ENCODE measurements at regions not wholly inside any gene's neighbourhood (a gene's known extent, or its start where the extent isn't known, plus 50 kb on each side); places are given as distances from the start of the nearest gene placed in this dataset.

DNA sequence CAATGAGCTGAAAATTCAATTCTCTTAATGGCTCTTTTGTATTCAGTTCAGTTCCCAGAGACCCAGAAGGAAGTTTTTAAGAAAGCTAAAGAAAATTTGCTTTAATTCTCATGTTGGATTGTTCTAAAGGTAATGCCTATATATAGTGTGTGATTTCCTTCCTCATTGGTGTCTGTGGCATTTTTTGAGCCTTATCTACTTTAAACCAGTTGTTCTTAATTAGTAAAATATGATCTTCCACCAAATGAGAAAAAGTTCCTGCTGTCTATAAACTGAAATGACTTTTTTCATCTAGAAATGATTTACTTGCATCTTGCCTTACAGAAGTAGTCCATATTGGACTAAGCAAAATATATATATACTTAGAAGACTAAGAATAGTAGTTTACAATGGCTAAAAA lies 622.1 kb upstream of the KIRREL3 start:
- H3K4me3 ChIP-seq (ENCODE audit: low read depth in 1 of 2, low read length in 2 of 2) = no peak overlapping the region
- H3K36me3 ChIP-seq (ENCODE audit: control insufficient read depth in 1 of 2, insufficient read depth in 2 of 2, low read length in 2 of 2) = no peaks in the 10 kb centered on the region
- no peaks in the 10 kb centered on the region for H3K9me3 ChIP-seq (ENCODE audit: control insufficient read depth in 1 of 2, low read length in 2 of 2)
- no peaks in the 10 kb centered on the region for H3K4me1 ChIP-seq (ENCODE audit: control insufficient read depth in 1 of 2, insufficient read depth in 2 of 2, low read length in 2 of 2)
- H3K27me3 ChIP-seq (ENCODE audit: low read depth, low read length) = no peaks in the 10 kb centered on the region
- no peak overlapping the region for H3K27ac ChIP-seq (ENCODE audit: low read length)

DNA sequence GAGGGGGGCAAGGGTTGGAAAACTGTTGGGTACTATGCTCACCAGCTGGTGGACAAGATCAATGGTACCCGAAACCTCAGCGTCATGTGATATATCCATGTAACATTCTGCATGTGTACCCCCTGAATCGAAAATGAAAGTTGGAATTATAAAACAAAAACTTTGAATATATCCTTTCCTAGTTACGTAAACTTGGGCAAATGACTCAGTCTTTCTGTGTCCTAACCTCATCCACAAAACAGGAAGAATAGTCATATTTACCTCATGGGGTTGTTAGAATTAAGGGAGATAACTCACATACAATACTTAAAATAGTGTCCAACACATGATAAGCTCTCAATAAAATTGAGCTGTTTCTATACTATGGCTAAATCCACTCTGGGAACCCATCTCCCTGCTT lies 620.1 kb upstream of the KIRREL3 start:
- Histone ChIP-seq H3K9me3 (ENCODE audit: control insufficient read depth in 1 of 2, low read length in 2 of 2) (no peaks in the 10 kb centered on the region), H3K36me3 (ENCODE audit: control insufficient read depth in 1 of 2, insufficient read depth in 2 of 2, low read length in 2 of 2) (no peaks in the 10 kb centered on the region), H3K27ac (ENCODE audit: low read length) (no peak overlapping the region), H3K27me3 (ENCODE audit: low read depth, low read length) (no peaks in the 10 kb centered on the region), H3K4me3 (ENCODE audit: low read depth in 1 of 2, low read length in 2 of 2) (no peak overlapping the region), H3K4me1 (ENCODE audit: control insufficient read depth in 1 of 2, insufficient read depth in 2 of 2, low read length in 2 of 2) (no peaks in the 10 kb centered on the region)

DNA sequence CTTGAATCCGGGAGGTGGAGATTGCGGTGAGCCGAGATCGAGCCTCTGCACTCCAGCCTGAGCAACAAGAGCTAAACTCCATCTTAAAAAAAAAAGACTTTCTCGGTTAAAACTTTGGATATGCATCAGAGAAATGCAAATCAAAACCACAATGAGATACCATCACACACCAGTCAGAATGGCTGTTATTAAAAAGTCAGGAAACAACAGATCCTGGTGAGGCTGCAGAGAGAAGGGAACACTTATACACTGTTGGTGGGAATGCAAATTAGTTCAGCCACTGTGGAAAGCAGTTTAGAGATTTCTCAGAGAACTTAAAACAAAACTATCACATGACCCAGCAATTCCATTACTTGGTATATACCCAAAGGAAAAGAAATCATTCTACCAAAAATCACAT lies 619.4 kb upstream of the KIRREL3 start:
- H3K36me3 ChIP-seq (ENCODE audit: control insufficient read depth in 1 of 2, insufficient read depth in 2 of 2, low read length in 2 of 2) = no peaks in the 10 kb centered on the region
- no peaks in the 10 kb centered on the region for H3K4me1 ChIP-seq (ENCODE audit: control insufficient read depth in 1 of 2, insufficient read depth in 2 of 2, low read length in 2 of 2)
- H3K4me3 ChIP-seq (ENCODE audit: low read depth in 1 of 2, low read length in 2 of 2) = no peak overlapping the region
- no peak overlapping the region for H3K27ac ChIP-seq (ENCODE audit: low read length)
- no peaks in the 10 kb centered on the region for H3K27me3 ChIP-seq (ENCODE audit: low read depth, low read length)
- no peaks in the 10 kb centered on the region for H3K9me3 ChIP-seq (ENCODE audit: control insufficient read depth in 1 of 2, low read length in 2 of 2)

DNA sequence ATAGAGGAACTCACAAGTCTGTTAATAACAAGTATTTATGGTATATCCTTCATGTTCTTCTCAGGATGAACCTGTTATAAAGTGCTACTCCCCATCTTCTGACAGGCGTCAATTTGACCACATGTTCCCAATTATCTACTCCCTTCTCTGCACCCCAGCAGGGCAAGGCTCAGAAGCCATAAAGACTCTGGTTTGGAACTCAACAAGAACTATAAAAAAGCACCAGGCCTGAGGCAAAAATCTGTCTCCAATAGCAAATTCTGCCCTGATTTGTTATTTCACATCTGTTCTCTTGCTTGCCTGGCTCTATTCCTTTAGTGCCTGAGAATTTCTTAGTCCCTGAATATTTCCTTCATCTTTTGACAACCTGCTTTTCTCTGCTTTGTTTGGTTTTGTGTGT lies 618.2 kb upstream of the KIRREL3 start:
- H3K27me3 ChIP-seq (ENCODE audit: low read depth, low read length) = no peaks in the 10 kb centered on the region
- no peak overlapping the region for H3K27ac ChIP-seq (ENCODE audit: low read length)
- H3K4me1 ChIP-seq (ENCODE audit: control insufficient read depth in 1 of 2, insufficient read depth in 2 of 2, low read length in 2 of 2) = no peaks in the 10 kb centered on the region
- no peak overlapping the region for H3K4me3 ChIP-seq (ENCODE audit: low read depth in 1 of 2, low read length in 2 of 2)
- H3K36me3 ChIP-seq (ENCODE audit: control insufficient read depth in 1 of 2, insufficient read depth in 2 of 2, low read length in 2 of 2) = no peaks in the 10 kb centered on the region
- H3K9me3 ChIP-seq (ENCODE audit: control insufficient read depth in 1 of 2, low read length in 2 of 2) = no peaks in the 10 kb centered on the region

DNA sequence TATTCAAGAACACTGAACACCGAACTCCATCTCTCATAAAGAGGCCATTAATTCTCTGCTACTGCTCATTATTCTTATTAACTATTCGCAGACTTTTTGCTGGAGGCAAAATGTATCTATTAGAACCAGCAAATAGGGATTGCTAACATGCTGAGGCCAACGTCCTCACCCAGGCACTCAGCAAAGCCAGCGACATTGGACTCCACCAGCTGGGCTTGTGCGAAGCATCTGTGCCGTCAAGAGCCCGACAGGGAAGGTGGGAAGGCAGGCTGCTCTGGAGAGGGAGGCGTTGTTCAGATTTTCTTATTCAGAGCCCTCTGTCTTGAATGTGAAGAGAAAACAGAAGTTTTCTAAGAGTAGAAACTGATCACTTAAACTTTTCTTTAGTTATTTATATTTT lies 615.6 kb upstream of the KIRREL3 start:
- Histone ChIP-seq H3K36me3 (ENCODE audit: control insufficient read depth in 1 of 2, insufficient read depth in 2 of 2, low read length in 2 of 2) (no peaks in the 10 kb centered on the region), H3K9me3 (ENCODE audit: control insufficient read depth in 1 of 2, low read length in 2 of 2) (no peaks in the 10 kb centered on the region), H3K4me3 (ENCODE audit: low read depth in 1 of 2, low read length in 2 of 2) (no peak overlapping the region), H3K27ac (ENCODE audit: low read length) (no peak overlapping the region), H3K27me3 (ENCODE audit: low read depth, low read length) (no peaks in the 10 kb centered on the region), H3K4me1 (ENCODE audit: control insufficient read depth in 1 of 2, insufficient read depth in 2 of 2, low read length in 2 of 2) (no peaks in the 10 kb centered on the region)

DNA sequence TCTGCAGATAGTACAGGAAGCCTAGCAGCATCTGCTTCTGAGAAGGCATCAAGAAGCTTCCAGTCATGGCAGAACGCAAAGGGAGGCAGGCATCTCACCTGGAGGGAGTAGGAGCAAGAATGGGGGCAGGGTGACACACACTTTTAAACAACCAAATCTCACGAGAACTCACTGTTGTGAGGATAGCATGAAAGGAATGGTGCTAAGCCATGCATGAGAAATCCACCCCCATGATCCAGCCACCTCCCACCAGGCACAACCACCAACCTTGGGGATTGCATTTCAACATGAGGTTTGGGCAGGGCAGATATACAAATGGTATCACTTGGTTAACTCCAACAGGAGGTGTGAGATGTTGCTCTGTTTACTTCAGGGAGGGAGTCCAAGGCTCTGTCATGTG lies 612.0 kb upstream of the KIRREL3 start:
- Histone ChIP-seq H3K27ac (ENCODE audit: low read length) (no peak overlapping the region), H3K4me1 (ENCODE audit: control insufficient read depth in 1 of 2, insufficient read depth in 2 of 2, low read length in 2 of 2) (no peaks in the 10 kb centered on the region), H3K9me3 (ENCODE audit: control insufficient read depth in 1 of 2, low read length in 2 of 2) (no peaks in the 10 kb centered on the region), H3K27me3 (ENCODE audit: low read depth, low read length) (no peaks in the 10 kb centered on the region), H3K36me3 (ENCODE audit: control insufficient read depth in 1 of 2, insufficient read depth in 2 of 2, low read length in 2 of 2) (no peaks in the 10 kb centered on the region), H3K4me3 (ENCODE audit: low read depth in 1 of 2, low read length in 2 of 2) (no peak overlapping the region)

DNA sequence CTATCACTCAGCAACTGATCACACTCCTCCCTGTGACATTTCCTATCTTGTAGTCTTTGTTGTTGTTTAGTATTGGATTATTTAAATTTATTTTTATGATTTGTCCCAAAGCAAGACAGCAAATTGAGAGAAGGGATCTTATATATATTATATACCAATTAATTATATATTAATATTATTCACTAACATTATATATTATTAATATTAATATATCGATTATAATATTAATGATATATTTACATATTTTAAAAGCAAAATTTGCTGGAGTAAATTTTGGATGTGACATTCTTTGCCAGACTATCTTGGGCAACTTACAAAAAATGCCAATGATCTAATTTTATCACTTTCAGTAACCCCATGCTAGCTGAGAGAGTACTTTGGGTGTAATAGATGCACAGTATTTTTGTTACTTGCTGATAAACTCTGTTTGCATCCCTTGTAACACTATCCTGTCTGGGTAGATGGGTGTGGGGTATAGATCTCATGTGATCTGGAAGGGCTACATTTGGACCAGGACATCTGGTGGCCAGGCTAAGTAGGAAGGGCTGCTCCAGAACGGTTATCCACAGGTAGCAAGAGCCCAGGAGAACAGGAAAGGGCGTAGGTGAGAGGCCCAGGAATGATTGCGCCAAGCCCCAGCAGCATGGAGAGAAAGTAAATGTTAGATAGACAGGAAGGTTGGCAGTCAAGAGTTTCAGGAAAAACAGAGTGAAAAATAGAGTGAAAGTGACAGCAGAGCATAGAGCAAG lies 608.6 kb upstream of the KIRREL3 start:
- H3K27me3 ChIP-seq (ENCODE audit: low read depth, low read length) = no peaks in the 10 kb centered on the region
- no peaks in the 10 kb centered on the region for H3K4me1 ChIP-seq (ENCODE audit: control insufficient read depth in 1 of 2, insufficient read depth in 2 of 2, low read length in 2 of 2)
- no peak overlapping the region for H3K4me3 ChIP-seq (ENCODE audit: low read depth in 1 of 2, low read length in 2 of 2)
- H3K9me3 ChIP-seq (ENCODE audit: control insufficient read depth in 1 of 2, low read length in 2 of 2) = no peaks in the 10 kb centered on the region
- no peaks in the 10 kb centered on the region for H3K36me3 ChIP-seq (ENCODE audit: control insufficient read depth in 1 of 2, insufficient read depth in 2 of 2, low read length in 2 of 2)
- H3K27ac ChIP-seq (ENCODE audit: low read length) = no peak overlapping the region

DNA sequence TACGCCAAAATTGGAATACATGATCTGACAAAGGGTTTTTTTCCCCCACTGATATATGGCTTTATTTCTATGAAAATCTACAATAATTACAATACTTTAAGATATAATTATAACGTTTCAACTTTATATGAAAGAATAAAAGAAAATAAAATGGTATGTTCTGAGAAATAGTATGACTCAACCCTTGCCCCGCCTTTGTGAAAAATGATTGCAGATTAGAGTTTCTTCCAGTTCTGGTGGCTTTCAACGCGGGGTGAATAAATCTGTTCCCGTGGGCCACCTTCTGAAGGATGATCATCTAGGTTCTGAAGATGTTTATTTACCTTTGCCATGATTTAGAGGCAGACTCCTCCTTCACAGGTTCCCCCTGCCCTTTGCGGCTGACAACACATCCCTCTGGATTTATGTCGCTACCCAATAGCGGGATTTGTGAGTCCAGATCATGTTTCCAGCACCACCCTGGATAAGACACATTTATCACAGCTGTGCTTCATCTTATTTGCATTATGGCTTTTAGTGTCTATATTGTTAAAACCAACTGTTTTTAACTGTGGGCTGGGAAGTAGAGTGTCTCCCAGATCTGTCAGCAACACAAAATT lies 607.0 kb upstream of the KIRREL3 start:
- no peak overlapping the region for H3K27ac ChIP-seq (ENCODE audit: low read length)
- no peaks in the 10 kb centered on the region for H3K4me1 ChIP-seq (ENCODE audit: control insufficient read depth in 1 of 2, insufficient read depth in 2 of 2, low read length in 2 of 2)
- H3K27me3 ChIP-seq (ENCODE audit: low read depth, low read length) = no peaks in the 10 kb centered on the region
- H3K9me3 ChIP-seq (ENCODE audit: control insufficient read depth in 1 of 2, low read length in 2 of 2) = no peaks in the 10 kb centered on the region
- H3K4me3 ChIP-seq (ENCODE audit: low read depth in 1 of 2, low read length in 2 of 2) = no peak overlapping the region
- no peaks in the 10 kb centered on the region for H3K36me3 ChIP-seq (ENCODE audit: control insufficient read depth in 1 of 2, insufficient read depth in 2 of 2, low read length in 2 of 2)

DNA sequence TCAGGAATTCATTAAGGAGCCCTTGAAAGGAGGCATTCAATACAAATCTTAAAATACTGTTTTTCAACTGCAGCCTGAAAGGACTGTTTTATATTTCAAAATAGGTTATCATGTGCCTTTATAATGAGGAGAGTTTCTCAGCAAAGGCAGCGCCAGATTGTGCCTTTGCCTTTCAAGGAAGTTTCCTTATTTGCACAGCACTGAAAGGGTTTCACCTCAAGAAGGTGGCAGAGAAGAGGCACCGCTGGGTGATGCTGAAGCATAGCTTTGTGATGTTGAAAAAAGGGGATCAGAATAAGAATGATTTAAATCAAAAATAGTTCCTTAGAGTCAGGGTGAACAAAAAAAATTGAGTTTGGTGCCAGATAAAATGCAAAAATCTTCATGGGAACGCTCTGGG lies 601.0 kb upstream of the KIRREL3 start:
- no peaks in the 10 kb centered on the region for H3K27me3 ChIP-seq (ENCODE audit: low read depth, low read length)
- no peak overlapping the region for H3K27ac ChIP-seq (ENCODE audit: low read length)
- H3K36me3 ChIP-seq (ENCODE audit: control insufficient read depth in 1 of 2, insufficient read depth in 2 of 2, low read length in 2 of 2) = no peaks in the 10 kb centered on the region
- no peak overlapping the region for H3K4me3 ChIP-seq (ENCODE audit: low read depth in 1 of 2, low read length in 2 of 2)
- H3K4me1 ChIP-seq (ENCODE audit: control insufficient read depth in 1 of 2, insufficient read depth in 2 of 2, low read length in 2 of 2) = no peaks in the 10 kb centered on the region
- no peaks in the 10 kb centered on the region for H3K9me3 ChIP-seq (ENCODE audit: control insufficient read depth in 1 of 2, low read length in 2 of 2)

DNA sequence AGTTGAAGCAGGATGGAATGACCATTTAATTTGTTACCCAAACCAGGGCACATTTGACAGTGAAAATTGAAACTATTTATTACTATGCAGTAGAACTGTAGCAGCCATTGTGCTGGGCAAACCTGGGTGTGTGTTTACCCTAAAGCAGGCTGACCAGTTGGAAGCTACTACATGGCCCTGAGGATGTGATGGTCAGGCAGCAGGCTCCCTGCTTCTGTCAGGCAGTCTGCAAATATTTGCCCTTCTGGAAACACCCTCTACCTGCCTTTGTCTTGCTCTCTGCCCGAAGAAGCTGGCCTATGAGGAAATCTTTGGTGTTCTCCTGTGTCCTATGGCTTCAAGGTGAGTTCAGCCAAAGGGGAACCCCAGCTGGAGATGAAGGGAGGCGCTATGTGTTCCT lies 600.1 kb upstream of the KIRREL3 start:
- Histone ChIP-seq H3K27me3 (ENCODE audit: low read depth, low read length) (no peaks in the 10 kb centered on the region), H3K36me3 (ENCODE audit: control insufficient read depth in 1 of 2, insufficient read depth in 2 of 2, low read length in 2 of 2) (no peaks in the 10 kb centered on the region), H3K4me1 (ENCODE audit: control insufficient read depth in 1 of 2, insufficient read depth in 2 of 2, low read length in 2 of 2) (no peaks in the 10 kb centered on the region), H3K27ac (ENCODE audit: low read length) (no peak overlapping the region), H3K4me3 (ENCODE audit: low read depth in 1 of 2, low read length in 2 of 2) (no peak overlapping the region), H3K9me3 (ENCODE audit: control insufficient read depth in 1 of 2, low read length in 2 of 2) (no peaks in the 10 kb centered on the region)

DNA sequence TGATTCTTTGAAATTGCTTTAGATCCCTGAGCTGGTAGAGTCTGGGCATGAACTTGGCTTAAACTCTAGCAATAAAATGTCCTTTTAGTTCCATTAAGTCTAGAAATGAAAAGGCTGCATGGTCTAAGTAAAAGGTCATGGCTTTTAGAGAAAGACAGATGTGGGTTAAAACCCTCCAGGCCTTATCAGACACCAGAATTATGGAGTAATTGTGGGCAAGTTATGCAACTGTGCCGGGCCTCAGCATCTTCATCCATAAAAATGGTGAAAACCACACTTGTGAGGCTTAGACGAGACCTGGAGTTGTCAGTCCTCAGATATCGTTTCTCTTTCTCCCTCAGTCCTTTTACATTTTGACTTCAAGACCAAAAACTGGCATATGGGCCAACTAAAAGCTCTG lies 597.9 kb upstream of the KIRREL3 start:
- Histone ChIP-seq H3K9me3 (ENCODE audit: control insufficient read depth in 1 of 2, low read length in 2 of 2) (no peaks in the 10 kb centered on the region), H3K27me3 (ENCODE audit: low read depth, low read length) (no peaks in the 10 kb centered on the region), H3K4me3 (ENCODE audit: low read depth in 1 of 2, low read length in 2 of 2) (no peak overlapping the region)

DNA sequence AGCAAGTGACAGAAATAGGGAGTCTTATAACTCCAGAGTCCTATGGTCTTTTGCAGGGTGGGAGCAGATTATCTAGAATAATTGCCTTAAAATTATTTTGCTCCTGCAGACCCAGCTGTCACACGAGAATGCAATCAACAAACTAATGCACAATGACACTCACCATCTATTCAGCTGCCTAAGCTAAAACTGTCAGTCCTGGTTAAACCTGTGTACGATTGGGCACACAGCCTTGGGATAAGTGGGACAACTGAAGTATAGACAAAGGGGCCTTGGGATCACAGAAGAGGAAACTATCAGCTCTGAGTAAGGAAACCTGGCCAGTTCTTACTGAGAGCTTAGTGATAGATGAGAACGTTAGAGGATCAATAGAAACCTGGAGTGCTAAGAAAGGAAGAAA lies 595.9 kb upstream of the KIRREL3 start:
- H3K36me3 ChIP-seq (ENCODE audit: control insufficient read depth in 1 of 2, insufficient read depth in 2 of 2, low read length in 2 of 2) = no peaks in the 10 kb centered on the region
- no peaks in the 10 kb centered on the region for H3K27me3 ChIP-seq (ENCODE audit: low read depth, low read length)
- no peak overlapping the region for H3K27ac ChIP-seq (ENCODE audit: low read length)
- H3K9me3 ChIP-seq (ENCODE audit: control insufficient read depth in 1 of 2, low read length in 2 of 2) = no peaks in the 10 kb centered on the region
- H3K4me1 ChIP-seq (ENCODE audit: control insufficient read depth in 1 of 2, insufficient read depth in 2 of 2, low read length in 2 of 2) = no peaks in the 10 kb centered on the region
- H3K4me3 ChIP-seq (ENCODE audit: low read depth in 1 of 2, low read length in 2 of 2) = no peak overlapping the region

More for the DNA sequence above, 597.9 kb upstream of the KIRREL3 start:
- no peaks in the 10 kb centered on the region for H3K36me3 ChIP-seq (ENCODE audit: control insufficient read depth in 1 of 2, insufficient read depth in 2 of 2, low read length in 2 of 2)
- H3K27ac ChIP-seq (ENCODE audit: low read length) = no peak overlapping the region
- no peaks in the 10 kb centered on the region for H3K4me1 ChIP-seq (ENCODE audit: control insufficient read depth in 1 of 2, insufficient read depth in 2 of 2, low read length in 2 of 2)
